Esophagus squamous epithelium (tissue), 4 donors: ENCODE measurements at regions not wholly inside any gene's neighbourhood (a gene's known extent, or its start where the extent isn't known, plus 50 kb on each side); places are given as distances from the start of the nearest gene placed in this dataset.

Experiments
- POLR2A ChIP-seq, 4 donors: fragments of 450-650 bp; IDR thresholded peaks; one replicate each; pipeline ENCODE4 v1.6.1; 2017; ENCODE audit warnings: antibody characterized with exemption in 4 of 4, mild to moderate bottlenecking in 4 of 4, moderate library complexity in 3 of 4
- TF ChIP-seq, protein P1 (sequence below), 6 experiments: fragments of 450-650 bp in 4 of 6; fragments of 200-600 bp in 2 of 6; sonication (generic) in 2 of 6; IDR thresholded peaks; one replicate each; pipeline ENCODE4 v1.5.1; 2016 to 2019; ENCODE audit warnings: antibody characterized with exemption in 6 of 6, mild to moderate bottlenecking in 4 of 6, moderate library complexity in 4 of 6

DNA sequence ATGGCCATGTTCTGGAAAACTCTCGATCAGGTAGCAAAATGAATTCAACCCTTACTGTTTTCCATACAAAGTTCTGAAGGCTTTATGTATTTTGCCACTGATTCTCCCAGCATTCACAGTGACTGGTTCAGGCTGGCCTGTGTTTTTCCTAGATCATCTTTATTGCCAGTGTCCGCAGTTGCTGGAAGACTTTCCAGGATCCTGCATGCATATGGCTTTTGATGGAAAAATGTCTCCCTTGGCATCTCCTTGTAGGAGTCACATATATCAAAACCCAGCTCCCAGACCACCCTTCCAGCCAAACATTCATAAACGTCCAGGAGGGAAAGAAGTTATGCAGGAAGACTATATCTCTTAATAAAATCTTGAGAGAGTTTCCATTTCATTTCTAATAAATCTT, 588.8 kb downstream of the MAFB start:
- TF ChIP-seq, protein P1, sequence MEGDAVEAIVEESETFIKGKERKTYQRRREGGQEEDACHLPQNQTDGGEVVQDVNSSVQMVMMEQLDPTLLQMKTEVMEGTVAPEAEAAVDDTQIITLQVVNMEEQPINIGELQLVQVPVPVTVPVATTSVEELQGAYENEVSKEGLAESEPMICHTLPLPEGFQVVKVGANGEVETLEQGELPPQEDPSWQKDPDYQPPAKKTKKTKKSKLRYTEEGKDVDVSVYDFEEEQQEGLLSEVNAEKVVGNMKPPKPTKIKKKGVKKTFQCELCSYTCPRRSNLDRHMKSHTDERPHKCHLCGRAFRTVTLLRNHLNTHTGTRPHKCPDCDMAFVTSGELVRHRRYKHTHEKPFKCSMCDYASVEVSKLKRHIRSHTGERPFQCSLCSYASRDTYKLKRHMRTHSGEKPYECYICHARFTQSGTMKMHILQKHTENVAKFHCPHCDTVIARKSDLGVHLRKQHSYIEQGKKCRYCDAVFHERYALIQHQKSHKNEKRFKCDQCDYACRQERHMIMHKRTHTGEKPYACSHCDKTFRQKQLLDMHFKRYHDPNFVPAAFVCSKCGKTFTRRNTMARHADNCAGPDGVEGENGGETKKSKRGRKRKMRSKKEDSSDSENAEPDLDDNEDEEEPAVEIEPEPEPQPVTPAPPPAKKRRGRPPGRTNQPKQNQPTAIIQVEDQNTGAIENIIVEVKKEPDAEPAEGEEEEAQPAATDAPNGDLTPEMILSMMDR (IDR thresholded peaks at IDR 0.05) = no peak
- TF ChIP-seq POLR2A (IDR thresholded peaks at IDR 0.05) = no peak
